Lung (tissue), 11 donors: ENCODE measurements at regions not wholly inside any gene's neighbourhood (a gene's known extent, or its start where the extent isn't known, plus 50 kb on each side); places are given as distances from the start of the nearest gene placed in this dataset.
"Not testable (repeated sequence)": the region's sequence is repeated elsewhere in the genome, so short reads cannot be mapped to it uniquely, and the experiment has no call there.

Experiments used
- ATAC-seq: fragments of 200-7000 bp; cut with Tn5 transposase; one replicate; pipeline ENCODE4 v1.9.1; 2020; ENCODE audit warnings: moderate number of reproducible peaks; ENCODE audit not compliant: insufficient read depth, low FRiP score
- DNase-seq, 3 donors: peaks; one replicate each; pipeline ENCODE4 v3.0.0-alpha.2; 2013 to 2017
- H3K27ac ChIP-seq, 2 donors: one replicate each; pipeline ENCODE4 v1.5.1; 2013; ENCODE audit warnings: mild to moderate bottlenecking in 2 of 2, moderate library complexity in 2 of 2, control low read depth in 1 of 2, inconsistent platforms in 1 of 2, low read depth in 1 of 2, low read length in 1 of 2
- H3K27me3 ChIP-seq, 3 donors: one replicate each; pipeline ENCODE4 v1.5.1; 2013; ENCODE audit warnings: low read length in 2 of 3; ENCODE audit not compliant: control insufficient read depth in 3 of 3, insufficient read depth in 3 of 3
- H3K36me3 ChIP-seq, 4 donors: one replicate each; pipeline ENCODE4 v1.5.1; 2013; ENCODE audit warnings: low read length in 4 of 4, mild to moderate bottlenecking in 1 of 4, moderate library complexity in 1 of 4; ENCODE audit not compliant: control insufficient read depth in 4 of 4, insufficient read depth in 4 of 4
- H3K4me1 ChIP-seq, 5 donors: one replicate each; pipeline ENCODE4 v1.5.1; 2013; ENCODE audit warnings: low read length in 5 of 5, mild to moderate bottlenecking in 2 of 5, moderate library complexity in 1 of 5; ENCODE audit not compliant: control insufficient read depth in 5 of 5, insufficient read depth in 5 of 5
- H3K4me3 ChIP-seq: one replicate; pipeline ENCODE4 v1.5.1; 2013; ENCODE audit warnings: mild to moderate bottlenecking, control low read depth, moderate library complexity
- H3K9ac ChIP-seq, 2 donors: one replicate each; pipeline ENCODE4 v1.5.1; 2013; ENCODE audit warnings: low read length in 2 of 2, control low read depth in 1 of 2; ENCODE audit not compliant: insufficient read depth in 1 of 2
- H3K9me3 ChIP-seq, 4 donors: one replicate each; pipeline ENCODE4 v1.5.1; 2013; ENCODE audit warnings: low read length in 3 of 4, mild to moderate bottlenecking in 1 of 4, moderate library complexity in 1 of 4; ENCODE audit not compliant: control insufficient read depth in 4 of 4, insufficient read depth in 3 of 4
- CTCF ChIP-seq: IDR thresholded peaks from 2 replicates; pipeline ENCODE4 v1.5.1; 2012; ENCODE audit warnings: mild to moderate bottlenecking; ENCODE audit errors: control extremely low read depth, extremely low read depth
- WGBS, 2 donors: extraction: QIAGEN DNeasy Blood & Tissue Kit; methylation state at CpG; one replicate each; pipeline ENCODE4 v1.1.7; 2013; 5-methylcytosine and 5-hydroxymethylcytosine counted together
- donor health status: control.
- donor health status: control.
- donor health status: Bipolar disorder and iron deficiency.
- donor health status: healthy.
- donor health status: DM: yes; HTN: yes; CAD: no.

GRCh38 chr9:135404451-135405144, 75.0 kb upstream of the PPP1R26 start:
- Histone ChIP-seq H3K27ac (no peak overlapping the region), H3K4me3 (no peak overlapping the region), H3K9me3 (peaks cover 0 to 4% (median 0%) of the 10 kb centered on the region in 4 donors), H3K9ac (no peak overlapping the region), H3K4me1 (peaks cover 0 to 10% (median 0%) of the 10 kb centered on the region in 5 donors), H3K36me3 (no peaks in the 10 kb centered on the region), H3K27me3 (no peaks in the 10 kb centered on the region)
- DNase-seq (no peak), ATAC-seq (no peak)
- no peak for TF ChIP-seq CTCF
- WGBS, 2 donors = 88% methylated on average over 23 of the region's 23 CpGs

- H3K27ac ChIP-seq, ATAC-seq, H3K4me1 ChIP-seq, H3K4me3 ChIP-seq, H3K9me3 ChIP-seq, H3K36me3 ChIP-seq, DNase-seq, H3K9ac ChIP-seq, H3K27me3 ChIP-seq: not testable (repeated sequence)
- 90 to 92% methylated on average over 12 of the region's 12 CpGs for WGBS, 2 donors
These were observed 74.5 kb upstream of the PPP1R26 start for GRCh38 chr9:135405145-135405464.

- DNase-seq (no peak), ATAC-seq (no peak)
- Histone ChIP-seq H3K27ac (no peak overlapping the region), H3K36me3 (no peaks in the 10 kb centered on the region), H3K4me3 (no peak overlapping the region), H3K4me1 (peaks cover 0 to 7% (median 0%) of the 10 kb centered on the region in 5 donors), H3K27me3 (peaks cover 0 to 4% (median 0%) of the 10 kb centered on the region in 3 donors), H3K9me3 (peaks cover 0 to 4% (median 0%) of the 10 kb centered on the region in 4 donors), H3K9ac (no peak overlapping the region)
- 87 to 88% methylated on average over 14 of the region's 14 CpGs for WGBS, 2 donors
- no peak for TF ChIP-seq CTCF
These were observed 70.9 kb upstream of the PPP1R26 start for GRCh38 chr9:135408476-135409254.
